ENCODE measurements at regions not wholly inside any gene's neighbourhood (a gene's known extent, or its start where the extent isn't known, plus 50 kb on each side); places are given as distances from the start of the nearest gene placed in this dataset.

GRCh38 chr1:60185684-60186083, 112.1 kb upstream of the C1orf87 start:
- Histone ChIP-seq H3K27ac (replicated peaks) (no peak overlapping the region), H3K4me3 (replicated peaks; ENCODE audit: insufficient read depth, low read length) (no peak overlapping the region), H3K27me3 (ENCODE audit: insufficient read depth, poor library complexity, severe bottlenecking) (no peaks in the 10 kb centered on the region)
- DNase-seq (ENCODE audit: low read depth in 1 of 2, low spot score in 1 of 2) = no peak
- TF ChIP-seq REST (IDR thresholded peaks at IDR 0.05; ENCODE audit: insufficient replicate concordance, low read depth) (no peak), SPI1 (IDR thresholded peaks at IDR 0.05; ENCODE audit: borderline replicate concordance, low read depth) (no peak), GABPA (IDR thresholded peaks at IDR 0.05; ENCODE audit: low read depth) (no peak), CTCF (IDR thresholded peaks at IDR 0.05; ENCODE audit: insufficient read depth, low read length) (no peak), POLR2AphosphoS5 (IDR thresholded peaks at IDR 0.05; ENCODE audit: low read depth) (no peak)

- Histone ChIP-seq H3K4me3 (replicated peaks; ENCODE audit: insufficient read depth, low read length) (no peak overlapping the region), H3K27ac (replicated peaks) (no peak overlapping the region), H3K27me3 (ENCODE audit: insufficient read depth, poor library complexity, severe bottlenecking) (no peaks in the 10 kb centered on the region)
- no peak for DNase-seq (ENCODE audit: low read depth in 1 of 2, low spot score in 1 of 2)
- TF ChIP-seq CTCF (IDR thresholded peaks at IDR 0.05; ENCODE audit: insufficient read depth, low read length) = no peak
- no peak for TF ChIP-seq POLR2AphosphoS5 (IDR thresholded peaks at IDR 0.05; ENCODE audit: low read depth)
- TF ChIP-seq SPI1 (IDR thresholded peaks at IDR 0.05; ENCODE audit: borderline replicate concordance, low read depth) = no peak
- TF ChIP-seq REST (IDR thresholded peaks at IDR 0.05; ENCODE audit: insufficient replicate concordance, low read depth) = no peak
- TF ChIP-seq GABPA (IDR thresholded peaks at IDR 0.05; ENCODE audit: low read depth) = no peak
These were observed 111.0 kb upstream of the C1orf87 start for GRCh38 chr1:60184521-60184920.

GRCh38 chr1:60173729-60174505, 100.3 kb upstream of the C1orf87 start:
- TF ChIP-seq GABPA (IDR thresholded peaks at IDR 0.05; ENCODE audit: low read depth) = no peak
- TF ChIP-seq POLR2AphosphoS5 (IDR thresholded peaks at IDR 0.05; ENCODE audit: low read depth) = no peak
- TF ChIP-seq SPI1 (IDR thresholded peaks at IDR 0.05; ENCODE audit: borderline replicate concordance, low read depth) = no peak
- TF ChIP-seq CTCF (IDR thresholded peaks at IDR 0.05; ENCODE audit: insufficient read depth, low read length) = no peak
- TF ChIP-seq REST (IDR thresholded peaks at IDR 0.05; ENCODE audit: insufficient replicate concordance, low read depth) = no peak
- no peak overlapping the region for H3K27ac ChIP-seq (replicated peaks)
- H3K27me3 ChIP-seq (ENCODE audit: insufficient read depth, poor library complexity, severe bottlenecking) = peaks cover 3% of the 10 kb centered on the region
- no peak overlapping the region for H3K4me3 ChIP-seq (replicated peaks; ENCODE audit: insufficient read depth, low read length)
- DNase-seq (ENCODE audit: low read depth in 1 of 2, low spot score in 1 of 2) = no peak

Measured in HL-60 (cell line).